DMS114 treated with DMSO at 0.1 percent for 48 hours (cell line): ENCODE measurements at regions not wholly inside any gene's neighbourhood (a gene's known extent, or its start where the extent isn't known, plus 50 kb on each side); places are given as distances from the start of the nearest gene placed in this dataset.

ENCODE experiments used
- DNase-seq: peaks from one replicate; lab custom pipeline; 2025; ENCODE audit not compliant: unreplicated experiment; lab: John Stamatoyannopoulos, UW

GRCh38 chr2:41527525-41528323 is 520.1 kb upstream of the PKDCC start:
- DNase-seq: no peak

DNA sequence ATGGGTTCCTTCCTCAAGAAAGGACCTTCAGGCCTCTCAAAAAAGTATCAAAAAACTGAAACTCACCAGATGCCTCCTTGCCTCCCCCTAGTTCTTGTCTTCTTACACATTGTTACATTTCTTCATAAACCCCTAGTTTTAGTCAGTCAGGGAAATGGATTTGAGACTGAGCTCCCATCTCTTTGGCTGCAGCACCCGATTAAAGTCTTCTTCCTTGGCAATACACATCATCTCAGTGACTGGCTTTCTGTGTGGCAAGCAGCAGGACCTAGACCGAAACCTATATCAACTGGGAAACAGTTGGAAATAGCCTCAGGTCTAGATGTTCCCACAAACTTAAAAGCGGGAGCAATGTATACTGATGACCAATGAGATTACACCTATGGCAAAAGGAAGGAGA is 512.2 kb upstream of the PKDCC start:
- DNase-seq: no peak

- DNase-seq: no peak
Observed at GRCh38 chr2:41540272-41540998, 507.4 kb upstream of the PKDCC start.

DNA sequence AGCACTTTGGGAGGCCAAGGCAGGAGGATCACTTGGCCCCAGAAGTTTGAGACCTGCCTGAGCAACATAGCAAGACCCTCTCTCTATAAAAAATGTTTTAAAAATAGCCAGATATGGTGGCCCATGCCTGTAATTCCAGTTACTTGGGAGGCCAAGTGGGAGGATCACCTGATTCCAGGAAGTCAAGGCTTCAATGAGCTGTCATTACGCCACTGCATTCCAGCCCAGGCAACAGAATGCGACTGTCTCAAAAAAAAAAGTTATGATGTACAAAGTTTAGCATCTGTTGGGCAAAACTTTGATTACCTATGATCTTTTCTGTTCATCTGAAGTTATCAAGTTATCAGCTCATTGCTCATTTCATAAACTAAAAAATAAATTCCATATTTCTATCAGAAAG is 504.1 kb upstream of the PKDCC start:
- DNase-seq: no peak

- no peak for DNase-seq
Observed at GRCh38 chr2:41544709-41545108, 503.1 kb upstream of the PKDCC start.

- no peak for DNase-seq
Observed at GRCh38 chr2:41546031-41546430, 501.8 kb upstream of the PKDCC start.

DNA sequence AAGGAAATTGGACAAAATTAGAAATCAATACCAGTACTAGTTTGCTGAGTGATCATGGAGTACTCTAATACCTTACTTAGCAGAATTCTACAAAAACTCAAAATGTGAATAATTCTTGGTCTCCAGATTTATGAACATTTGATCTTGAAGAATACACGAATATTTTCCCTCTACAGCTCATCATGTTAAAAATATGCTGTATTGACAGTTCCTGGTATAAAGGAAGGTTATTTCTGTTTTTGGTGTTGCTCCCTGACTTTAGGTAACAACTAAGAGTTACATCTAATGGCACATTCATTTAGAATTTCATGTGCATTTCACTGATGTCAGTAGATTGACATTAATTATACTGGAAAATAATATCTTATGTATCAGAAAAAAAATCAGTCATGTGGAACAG is 479.2 kb upstream of the PKDCC start:
- DNase-seq: no peak

DNA sequence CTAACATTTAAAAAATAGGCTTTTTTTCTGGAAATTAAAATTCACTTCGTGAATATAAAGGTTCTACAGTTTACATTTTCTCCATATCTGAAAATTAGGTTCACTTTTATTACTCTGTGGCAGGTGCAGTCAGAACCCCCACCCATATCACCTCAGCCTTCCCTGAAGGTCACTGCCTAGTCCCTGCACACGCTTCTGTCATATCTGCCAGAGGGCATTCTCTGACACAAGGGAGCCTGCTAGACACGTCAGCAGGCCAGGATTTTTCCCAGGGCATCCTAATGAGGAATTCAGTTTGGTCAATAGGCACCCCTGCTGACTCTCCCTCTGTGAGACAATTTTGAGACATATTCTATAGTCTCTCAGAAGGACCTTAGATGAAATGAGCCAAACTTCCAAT is 475.7 kb upstream of the PKDCC start:
- no peak for DNase-seq

DNA sequence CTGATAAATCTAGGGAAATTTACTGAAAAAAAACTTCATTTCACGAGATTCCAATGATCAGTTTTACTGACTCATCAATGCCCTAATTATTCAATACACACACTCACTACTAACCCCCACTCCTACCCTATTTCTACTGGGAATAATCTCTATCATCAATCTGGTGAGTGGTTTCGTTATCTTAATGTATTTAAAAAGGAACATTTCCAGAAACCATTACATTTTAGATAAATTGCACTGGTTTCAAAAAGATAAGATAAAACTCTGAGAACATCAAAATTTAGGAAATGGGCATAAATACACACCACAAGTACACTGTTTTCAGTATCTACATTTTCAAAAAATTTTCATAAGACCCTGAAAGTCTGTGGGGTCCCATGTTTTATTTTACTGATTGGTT is 471.4 kb upstream of the PKDCC start:
- DNase-seq: no peak

DNA sequence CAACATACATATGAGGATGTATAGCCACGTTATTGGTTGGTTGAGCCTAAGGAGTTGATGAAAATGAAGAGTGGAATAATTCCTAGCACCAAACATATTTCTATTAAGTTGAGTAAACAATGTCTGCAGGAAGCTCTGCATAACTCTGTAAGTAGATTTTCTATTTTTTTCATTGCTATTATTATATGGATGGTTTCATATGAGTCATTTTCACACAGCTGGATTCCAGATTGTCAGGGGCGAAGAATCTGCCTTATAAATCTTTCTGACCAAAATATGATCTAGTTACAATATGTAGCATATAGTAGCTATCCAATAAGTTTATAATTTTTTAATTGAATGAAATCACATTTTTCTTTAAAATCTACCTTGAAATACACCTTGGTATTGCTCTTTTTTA is 468.0 kb upstream of the PKDCC start:
- DNase-seq: no peak

DNA sequence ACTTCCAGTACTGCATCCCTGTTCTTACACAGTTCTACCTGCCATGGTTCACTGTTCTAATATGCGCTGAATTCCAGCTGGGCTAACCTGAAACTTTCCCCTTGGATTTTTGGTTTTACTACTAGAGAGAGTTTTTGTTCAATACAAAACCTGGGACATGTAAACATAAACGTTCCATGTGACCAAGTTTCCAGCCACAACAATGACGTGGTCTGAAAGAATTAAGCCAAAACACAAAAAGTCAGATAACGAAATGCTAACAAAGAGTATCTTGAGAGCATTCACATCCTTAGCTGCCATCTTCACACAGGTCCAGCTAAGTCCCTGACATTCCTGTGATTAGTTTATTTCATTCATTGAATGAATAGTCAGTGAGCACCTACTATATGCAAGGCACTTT is 467.0 kb upstream of the PKDCC start:
- DNase-seq: no peak

DNA sequence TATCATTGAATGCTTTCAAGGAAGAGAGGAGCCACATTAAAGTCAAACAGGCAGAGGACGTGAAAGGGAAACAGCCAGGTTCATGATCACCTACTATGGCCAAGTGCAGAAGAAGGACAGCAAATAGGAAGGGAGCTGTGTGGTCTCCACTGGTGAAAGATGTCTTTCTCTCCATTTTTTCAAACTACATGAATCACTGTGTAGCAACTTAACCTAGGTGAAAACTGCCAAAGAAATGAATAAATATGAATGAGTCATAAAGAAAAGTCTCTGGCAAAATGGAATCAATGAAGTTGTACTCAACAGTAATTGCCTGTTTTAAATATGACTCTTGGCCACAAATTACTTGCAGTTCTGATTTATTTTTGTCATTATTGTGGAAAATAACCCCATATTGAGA is 452.6 kb upstream of the PKDCC start:
- DNase-seq: no peak

- no peak for DNase-seq
Observed at GRCh38 chr2:41597680-41598079, 450.1 kb upstream of the PKDCC start.

GRCh38 chr2:41598161-41598894 is 449.5 kb upstream of the PKDCC start:
- DNase-seq: no peak

- no peak for DNase-seq
Observed at GRCh38 chr2:41600460-41600859, 447.4 kb upstream of the PKDCC start.

- no peak for DNase-seq
Observed at GRCh38 chr2:41602341-41602740, 445.5 kb upstream of the PKDCC start.

DNA sequence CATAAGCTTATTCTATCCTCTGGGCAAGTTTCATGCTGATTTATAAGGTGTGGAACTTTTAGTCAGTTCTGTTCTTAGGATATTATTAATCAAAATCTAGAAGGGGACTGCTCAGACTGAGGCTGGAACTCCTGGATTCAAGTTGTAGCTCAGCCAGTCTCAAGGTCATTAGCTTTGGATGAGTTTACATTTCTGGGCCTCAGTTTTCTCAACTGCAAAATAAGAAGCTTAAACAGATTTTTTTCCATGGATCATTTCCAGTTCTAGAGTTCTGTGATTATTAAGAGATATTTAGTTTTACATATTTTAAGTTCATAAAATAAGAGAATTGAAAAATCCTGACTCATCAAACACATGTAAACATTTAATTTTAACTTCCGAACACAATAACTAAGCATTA is 442.5 kb upstream of the PKDCC start:
- no peak for DNase-seq

GRCh38 chr2:41605914-41606313 is 441.9 kb upstream of the PKDCC start:
- DNase-seq: no peak

GRCh38 chr2:41610501-41611190 is 437.2 kb upstream of the PKDCC start:
- no peak for DNase-seq

- no peak for DNase-seq
Observed at GRCh38 chr2:41618754-41619153, 429.1 kb upstream of the PKDCC start.

GRCh38 chr2:41621095-41621494 is 426.7 kb upstream of the PKDCC start:
- no peak for DNase-seq
